ENCODE measurements at regions not wholly inside any gene's neighbourhood (a gene's known extent, or its start where the extent isn't known, plus 50 kb on each side); places are given as distances from the start of the nearest gene placed in this dataset.
"Not testable (repeated sequence)": the region's sequence is repeated elsewhere in the genome, so short reads cannot be mapped to it uniquely, and the experiment has no call there.

GRCh38 chr9:63804205-63804604 is 1480.8 kb downstream of the FOXD4L5 start:
- not testable (repeated sequence) for DNase-seq

DNA sequence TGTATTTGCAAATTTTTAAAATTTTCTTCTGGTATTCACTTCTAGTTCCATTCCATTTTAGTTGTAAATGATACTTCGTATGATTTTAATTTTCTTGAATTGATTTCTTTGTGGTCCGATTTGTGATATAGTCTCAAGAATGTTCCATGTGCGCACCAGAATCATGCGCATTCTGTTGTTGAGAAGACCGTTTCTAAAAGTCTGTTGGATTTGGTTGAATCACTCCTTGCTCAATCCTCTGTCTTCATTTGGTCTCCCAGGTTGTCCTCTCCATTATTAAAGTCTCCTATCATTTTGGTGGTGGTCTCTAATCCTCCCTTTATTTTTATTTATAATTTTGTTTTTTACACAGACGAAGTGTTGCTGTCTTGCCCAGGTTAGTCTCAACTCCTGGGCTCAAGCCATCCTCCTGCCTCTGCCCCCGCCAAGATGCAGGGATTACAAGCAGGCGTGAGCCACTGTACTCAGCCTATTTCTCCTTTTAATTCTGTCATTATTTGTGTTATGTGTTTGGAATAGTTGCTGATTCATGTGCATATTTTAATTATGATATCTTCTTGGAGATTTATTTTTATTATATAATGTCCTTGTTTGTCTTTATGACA is 1490.8 kb downstream of the FOXD4L5 start:
- not testable (repeated sequence) for DNase-seq

DNA sequence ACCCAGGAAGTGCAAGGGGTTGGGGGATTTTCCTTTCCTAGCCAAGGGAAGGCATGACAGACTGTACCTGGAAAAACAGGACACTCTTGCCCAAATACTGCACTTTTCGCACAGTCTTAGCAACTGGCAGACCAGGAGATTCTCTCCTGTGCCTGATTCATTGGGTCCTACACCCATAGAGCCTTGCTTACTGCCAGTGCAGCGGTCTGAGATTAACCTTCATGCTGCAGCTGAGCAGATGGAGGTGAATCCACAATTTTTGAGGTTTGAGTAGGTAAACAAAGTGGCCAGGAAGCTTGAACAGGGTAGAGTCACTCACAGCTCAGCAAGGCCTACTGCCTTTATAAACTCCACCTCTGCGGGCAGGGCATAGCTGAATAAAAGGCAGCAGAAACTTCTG is 1497.6 kb downstream of the FOXD4L5 start:
- DNase-seq = not testable (repeated sequence)

- DNase-seq = not testable (repeated sequence)
Observed at GRCh38 chr9:63785059-63785458, 1500.0 kb downstream of the FOXD4L5 start.

GRCh38 chr9:63784421-63784820 is 1500.6 kb downstream of the FOXD4L5 start:
- not testable (repeated sequence) for DNase-seq

- not testable (repeated sequence) for DNase-seq
Observed at GRCh38 chr9:63781817-63782439, 1503.1 kb downstream of the FOXD4L5 start.

- peak in 1 of 5 experiments; percentile 61 for DNase-seq
Observed at GRCh38 chr9:63781390-63781789, 1503.6 kb downstream of the FOXD4L5 start.

DNA sequence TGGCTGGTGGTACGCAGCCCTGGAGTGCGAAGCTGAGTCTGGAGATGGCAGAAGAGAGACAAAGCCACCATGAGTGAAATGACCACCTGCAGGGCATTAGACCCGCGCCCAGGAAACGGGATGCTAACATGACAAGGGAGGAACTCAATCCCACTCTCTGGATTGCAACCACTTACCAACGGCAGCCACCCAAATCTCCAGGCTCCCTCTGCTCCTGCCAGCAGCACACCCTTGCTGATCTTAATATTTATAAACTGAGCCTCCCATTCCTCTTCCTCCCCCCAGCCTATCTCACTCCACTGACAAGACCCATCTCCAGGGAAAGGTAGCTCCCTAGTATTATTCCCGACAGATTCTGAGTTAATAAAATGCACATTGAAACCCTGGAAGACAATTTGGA is 1508.8 kb downstream of the FOXD4L5 start:
- DNase-seq = not testable (repeated sequence)

GRCh38 chr9:63775092-63775426 is 1510.0 kb downstream of the FOXD4L5 start:
- DNase-seq = not testable (repeated sequence)

GRCh38 chr9:63774369-63775091 is 1510.5 kb downstream of the FOXD4L5 start:
- DNase-seq = not testable (repeated sequence)

GRCh38 chr9:63762230-63762629 is 1522.8 kb downstream of the FOXD4L5 start:
- DNase-seq = not testable (repeated sequence)

GRCh38 chr9:63729021-63729420 is 1556.0 kb downstream of the FOXD4L5 start:
- not testable (repeated sequence) for DNase-seq

DNA sequence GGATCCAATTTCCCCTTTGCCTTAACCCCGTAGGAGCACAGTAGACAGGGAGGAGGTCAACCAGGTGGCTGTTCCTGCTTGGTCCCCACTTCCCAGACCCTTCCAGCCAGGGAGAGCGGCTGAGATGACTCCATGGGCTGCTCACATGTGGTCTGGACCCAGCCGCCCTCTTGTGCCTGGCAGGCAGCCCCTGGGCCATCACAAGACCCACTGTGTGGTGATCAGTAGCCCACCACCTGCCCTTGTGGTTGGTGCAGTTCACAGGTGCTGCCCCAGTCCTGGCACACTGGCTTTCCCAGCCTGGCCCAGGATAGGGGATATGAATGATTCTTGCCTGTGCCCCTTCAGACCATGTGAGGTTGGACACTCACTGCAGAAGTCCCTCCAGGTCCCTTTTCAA is 1556.7 kb downstream of the FOXD4L5 start:
- no peak for DNase-seq

GRCh38 chr9:63708285-63708684 is 1576.7 kb downstream of the FOXD4L5 start:
- DNase-seq = not testable (repeated sequence)

DNA sequence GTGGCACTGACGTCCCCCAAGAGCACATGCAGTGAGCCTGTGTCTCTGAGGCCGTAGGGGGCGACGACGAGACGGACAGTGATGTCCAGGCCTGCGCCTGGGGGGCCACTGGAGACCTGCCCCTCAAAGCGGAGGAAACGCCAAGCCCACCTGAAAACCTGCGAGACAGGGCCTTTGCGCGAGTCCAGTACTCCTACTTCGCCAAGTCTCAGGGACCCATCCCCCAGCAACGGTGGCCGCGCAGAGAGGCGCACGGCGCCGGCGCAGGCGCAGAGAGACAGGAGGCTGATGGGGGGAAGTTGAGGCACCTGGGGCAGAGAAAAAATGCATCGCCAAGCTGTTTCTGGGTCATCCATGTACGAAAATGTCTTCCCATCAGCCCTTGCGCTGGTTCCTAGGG is 1580.6 kb downstream of the FOXD4L5 start:
- not testable (repeated sequence) for DNase-seq

- DNase-seq = peak in 1 of 5 experiments; percentile 13
Observed at GRCh38 chr9:63703670-63704069, 1581.3 kb downstream of the FOXD4L5 start.

- not testable (repeated sequence) for DNase-seq
Observed at GRCh38 chr9:63703138-63703665, 1581.8 kb downstream of the FOXD4L5 start.
